Embryonic facial prominence (tissue), 1 donor: ENCODE measurements at regions not wholly inside any gene's neighbourhood (a gene's known extent, or its start where the extent isn't known, plus 50 kb on each side); places are given as distances from the start of the nearest gene placed in this dataset.
"Not testable (repeated sequence)": the region's sequence is repeated elsewhere in the genome, so short reads cannot be mapped to it uniquely, and the experiment has no call there.

ENCODE experiments used
- DNase-seq: peaks from one replicate; pipeline ENCODE4 v3.0.0-alpha.2; 2016; ENCODE audit errors: extremely low spot score

- no peak for DNase-seq
Measured at GRCh38 chr13:99777873-99778272, 193.7 kb downstream of the ZIC5 start.

GRCh38 chr13:99774644-99775043, 196.9 kb downstream of the ZIC5 start:
- no peak for DNase-seq

- DNase-seq, result no peak
Measured at GRCh38 chr13:99768986-99769385, 202.6 kb downstream of the ZIC5 start.

GRCh38 chr13:99766641-99767045, 204.9 kb downstream of the ZIC5 start:
- DNase-seq, result no peak

GRCh38 chr13:99765869-99766268, 205.7 kb downstream of the ZIC5 start:
- DNase-seq, result no peak

GRCh38 chr13:99760456-99760855, 211.1 kb downstream of the ZIC5 start:
- no peak for DNase-seq

- DNase-seq, result no peak
Measured at GRCh38 chr13:99759163-99759552, 212.4 kb downstream of the ZIC5 start.

GRCh38 chr13:99758460-99759162, 213.0 kb downstream of the ZIC5 start:
- DNase-seq, result no peak

- DNase-seq, result no peak
Measured at GRCh38 chr13:99757756-99758459, 213.7 kb downstream of the ZIC5 start.

GRCh38 chr13:99756281-99756680, 215.3 kb downstream of the ZIC5 start:
- no peak for DNase-seq

- not testable (repeated sequence) for DNase-seq
Measured at GRCh38 chr13:99754750-99755149, 216.8 kb downstream of the ZIC5 start.

GRCh38 chr13:99752373-99752772, 219.2 kb downstream of the ZIC5 start:
- DNase-seq, result no peak

- DNase-seq, result no peak
Measured at GRCh38 chr13:99751517-99752199, 219.9 kb downstream of the ZIC5 start.

- no peak for DNase-seq
Measured at GRCh38 chr13:99750951-99751350, 220.6 kb downstream of the ZIC5 start.

GRCh38 chr13:99749271-99750019, 222.1 kb downstream of the ZIC5 start:
- DNase-seq, result no peak

- DNase-seq, result no peak
Measured at GRCh38 chr13:99747403-99747710, 224.2 kb downstream of the ZIC5 start.

- DNase-seq, result no peak
Measured at GRCh38 chr13:99746637-99747402, 224.7 kb downstream of the ZIC5 start.

GRCh38 chr13:99743094-99743493, 228.5 kb downstream of the ZIC5 start:
- DNase-seq, result no peak

- DNase-seq, result no peak
Measured at GRCh38 chr13:99741960-99742359, 229.6 kb downstream of the ZIC5 start.

GRCh38 chr13:99740251-99740979, 231.2 kb downstream of the ZIC5 start:
- DNase-seq, result no peak

GRCh38 chr13:99738626-99739025, 232.9 kb downstream of the ZIC5 start:
- DNase-seq, result no peak
